ENCODE measurements at regions not wholly inside any gene's neighbourhood (a gene's known extent, or its start where the extent isn't known, plus 50 kb on each side); places are given as distances from the start of the nearest gene placed in this dataset.

- no peak for DNase-seq (ENCODE audit: low read depth in 1 of 2, low spot score in 1 of 2)
- H3K4me3 ChIP-seq: no peak overlapping the region
- no peaks in the 10 kb centered on the region for H3K36me3 ChIP-seq
- H3K27ac ChIP-seq: no peak overlapping the region
- no peaks in the 10 kb centered on the region for H3K9me3 ChIP-seq (ENCODE audit: low read depth)
- H3K27me3 ChIP-seq: no peaks in the 10 kb centered on the region
- TF ChIP-seq CTCF (IDR thresholded peaks at IDR 0.05; ENCODE audit: low read depth, low read length): no peak
- no peaks in the 10 kb centered on the region for H3K4me1 ChIP-seq (ENCODE audit: low read depth)
These were observed 1092.6 kb upstream of the SLC39A10 start for GRCh38 chr2:194564422-194564821.

GRCh38 chr2:194562329-194562728, 1094.7 kb upstream of the SLC39A10 start:
- Histone ChIP-seq H3K9me3 (ENCODE audit: low read depth) (no peaks in the 10 kb centered on the region), H3K27me3 (no peaks in the 10 kb centered on the region), H3K27ac (no peak overlapping the region), H3K36me3 (no peaks in the 10 kb centered on the region), H3K4me1 (ENCODE audit: low read depth) (no peaks in the 10 kb centered on the region), H3K4me3 (no peak overlapping the region)
- no peak for TF ChIP-seq CTCF (IDR thresholded peaks at IDR 0.05; ENCODE audit: low read depth, low read length)
- DNase-seq (ENCODE audit: low read depth in 1 of 2, low spot score in 1 of 2): no peak

GRCh38 chr2:194559964-194560363, 1097.1 kb upstream of the SLC39A10 start:
- H3K27ac ChIP-seq: no peak overlapping the region
- TF ChIP-seq CTCF (IDR thresholded peaks at IDR 0.05; ENCODE audit: low read depth, low read length): no peak
- peaks cover 3% of the 10 kb centered on the region for H3K27me3 ChIP-seq
- DNase-seq (ENCODE audit: low read depth in 1 of 2, low spot score in 1 of 2): no peak
- no peaks in the 10 kb centered on the region for H3K4me1 ChIP-seq (ENCODE audit: low read depth)
- H3K36me3 ChIP-seq: no peaks in the 10 kb centered on the region
- no peaks in the 10 kb centered on the region for H3K9me3 ChIP-seq (ENCODE audit: low read depth)
- no peak overlapping the region for H3K4me3 ChIP-seq

- Histone ChIP-seq H3K27ac (no peak overlapping the region), H3K27me3 (peaks cover 3% of the 10 kb centered on the region), H3K9me3 (ENCODE audit: low read depth) (no peaks in the 10 kb centered on the region), H3K4me1 (ENCODE audit: low read depth) (no peaks in the 10 kb centered on the region), H3K4me3 (no peak overlapping the region), H3K36me3 (no peaks in the 10 kb centered on the region)
- no peak for DNase-seq (ENCODE audit: low read depth in 1 of 2, low spot score in 1 of 2)
- TF ChIP-seq CTCF (IDR thresholded peaks at IDR 0.05; ENCODE audit: low read depth, low read length): no peak
These were observed 1097.5 kb upstream of the SLC39A10 start for GRCh38 chr2:194559523-194559922.

- H3K4me1 ChIP-seq (ENCODE audit: low read depth): no peaks in the 10 kb centered on the region
- TF ChIP-seq CTCF (IDR thresholded peaks at IDR 0.05; ENCODE audit: low read depth, low read length): no peak
- no peaks in the 10 kb centered on the region for H3K36me3 ChIP-seq
- no peak overlapping the region for H3K4me3 ChIP-seq
- no peak overlapping the region for H3K27ac ChIP-seq
- DNase-seq (ENCODE audit: low read depth in 1 of 2, low spot score in 1 of 2): no peak
- H3K9me3 ChIP-seq (ENCODE audit: low read depth): no peaks in the 10 kb centered on the region
- peaks cover 3% of the 10 kb centered on the region for H3K27me3 ChIP-seq
These were observed 1099.0 kb upstream of the SLC39A10 start for GRCh38 chr2:194557993-194558392.

- Histone ChIP-seq H3K36me3 (no peaks in the 10 kb centered on the region), H3K27me3 (peaks cover 3% of the 10 kb centered on the region), H3K4me3 (no peak overlapping the region), H3K4me1 (ENCODE audit: low read depth) (no peaks in the 10 kb centered on the region), H3K9me3 (ENCODE audit: low read depth) (no peaks in the 10 kb centered on the region), H3K27ac (no peak overlapping the region)
- TF ChIP-seq CTCF (IDR thresholded peaks at IDR 0.05; ENCODE audit: low read depth, low read length): no peak
- no peak for DNase-seq (ENCODE audit: low read depth in 1 of 2, low spot score in 1 of 2)
These were observed 1100.4 kb upstream of the SLC39A10 start for GRCh38 chr2:194556629-194557028.
